SK-N-SH (cell line): ENCODE measurements at regions not wholly inside any gene's neighbourhood (a gene's known extent, or its start where the extent isn't known, plus 50 kb on each side); places are given as distances from the start of the nearest gene placed in this dataset.

Experiments used
- MAX ChIP-seq: IDR thresholded peaks from 2 replicates; pipeline ENCODE4 v1.4.0; 2012; ENCODE audit warnings: low read depth
- POLR2AphosphoS5 ChIP-seq: IDR thresholded peaks from 2 replicates; pipeline ENCODE4 v1.6.1; 2012; ENCODE audit warnings: low read depth, low read length
- RAD21 ChIP-seq: IDR thresholded peaks from 2 replicates; pipeline ENCODE4 v1.6.1; 2012; ENCODE audit warnings: mild to moderate bottlenecking, low read length

- TF ChIP-seq MAX = no peak
- no peak for TF ChIP-seq POLR2AphosphoS5
- TF ChIP-seq RAD21 = no peak
Measured at GRCh38 chr13:86976521-86977324, 694.4 kb upstream of the SLITRK5 start.
